ENCODE measurements at regions not wholly inside any gene's neighbourhood (a gene's known extent, or its start where the extent isn't known, plus 50 kb on each side); places are given as distances from the start of the nearest gene placed in this dataset.

DNA sequence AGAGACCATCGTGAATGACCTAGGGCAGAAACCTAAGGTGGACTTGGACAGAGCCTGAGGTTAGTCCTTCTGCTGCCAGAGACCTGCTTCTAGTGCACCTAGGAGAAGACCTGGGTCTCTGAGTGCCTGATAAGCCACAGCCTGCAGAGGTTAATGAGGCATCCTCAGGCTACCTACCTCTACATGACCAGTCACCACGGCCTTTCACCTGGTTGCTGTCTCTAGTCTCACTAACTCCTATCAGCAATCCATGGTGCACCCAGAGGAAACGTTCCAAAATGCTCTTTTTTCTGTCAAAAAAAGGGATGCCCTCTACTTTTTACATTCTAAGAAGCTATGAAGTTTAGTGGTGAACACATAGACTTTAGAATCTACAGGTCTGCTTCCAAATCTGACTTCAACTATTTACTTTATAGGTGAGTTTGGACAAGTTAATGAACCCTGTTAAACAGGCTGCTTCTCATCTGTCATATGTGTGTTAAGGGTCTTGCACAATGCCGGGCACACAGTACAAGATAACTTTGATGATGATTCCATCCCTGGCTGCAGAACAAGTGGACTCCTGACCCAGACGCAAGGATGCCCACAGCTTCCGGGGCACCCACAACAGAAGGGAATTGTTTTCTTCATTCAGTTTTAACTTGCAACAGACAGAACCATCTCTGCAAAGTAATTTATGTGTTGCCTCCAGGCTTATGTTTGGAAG lies 469.9 kb upstream of the CDH5 start:
- no peak for DNase-seq (ENCODE audit: low read depth)

DNA sequence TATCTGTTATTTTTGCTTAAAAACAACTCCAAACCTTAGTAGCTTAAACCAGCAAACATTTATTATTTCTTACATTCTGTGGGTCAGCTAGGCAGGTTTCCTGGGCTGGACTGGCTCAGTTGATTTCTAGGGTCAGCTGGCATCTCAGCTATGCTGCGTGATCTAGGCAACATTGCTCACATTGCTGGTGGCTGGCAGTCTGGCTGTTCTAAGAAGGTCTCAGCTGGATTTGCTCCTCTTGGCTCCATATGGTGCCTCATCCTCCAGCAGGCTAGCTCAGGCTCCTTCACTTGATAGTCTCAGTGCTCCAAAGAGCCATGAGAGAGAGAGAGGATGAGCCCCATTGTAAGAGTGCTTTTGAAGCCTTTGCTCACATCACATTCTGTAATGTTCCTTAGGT lies 470.6 kb upstream of the CDH5 start:
- no peak for DNase-seq (ENCODE audit: low read depth)

DNA sequence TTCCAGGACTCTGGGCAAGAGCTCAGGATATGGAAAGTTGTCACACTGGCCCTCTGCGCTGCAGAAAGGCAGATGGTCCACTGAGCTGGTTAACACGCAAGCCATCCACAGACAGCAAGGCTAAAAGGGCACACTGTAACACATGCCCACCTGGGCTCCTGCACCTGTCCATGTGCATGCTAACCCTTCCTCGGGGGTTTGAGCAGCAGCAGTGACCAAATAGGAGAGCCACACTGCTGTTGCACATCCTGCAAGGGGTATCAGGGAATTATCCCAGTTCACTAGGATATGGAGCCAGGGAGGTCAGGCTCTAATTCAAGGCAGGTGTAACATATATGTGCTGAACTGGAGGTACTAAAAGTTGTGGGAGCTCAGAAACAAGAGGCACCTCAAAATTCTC lies 471.0 kb upstream of the CDH5 start:
- DNase-seq (ENCODE audit: low read depth): no peak

GRCh38 chr16:65890203-65890602 lies 476.3 kb upstream of the CDH5 start:
- no peak for DNase-seq (ENCODE audit: low read depth)

DNA sequence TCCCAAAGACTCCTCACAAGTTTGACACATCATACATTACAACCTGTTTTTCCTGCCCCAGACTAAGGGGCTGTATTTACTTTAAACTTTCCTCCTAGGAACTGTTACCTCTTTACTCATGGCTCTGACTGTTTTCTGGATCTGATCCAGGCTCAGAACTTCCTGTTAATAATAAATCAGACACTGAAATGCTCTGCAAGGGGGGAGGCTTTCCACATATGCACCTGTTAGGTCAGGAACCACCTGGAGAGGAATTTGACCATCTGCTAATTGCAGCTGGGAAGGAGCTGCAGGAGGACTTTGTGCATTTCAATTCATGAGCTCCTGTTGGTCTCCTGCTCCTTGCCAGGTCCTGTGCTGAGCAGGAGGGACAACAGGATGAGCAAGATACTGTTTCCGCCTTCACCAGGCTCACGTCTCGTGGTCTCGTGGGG lies 476.9 kb upstream of the CDH5 start:
- no peak for DNase-seq (ENCODE audit: low read depth)

GRCh38 chr16:65888201-65888600 lies 478.3 kb upstream of the CDH5 start:
- no peak for DNase-seq (ENCODE audit: low read depth)

DNA sequence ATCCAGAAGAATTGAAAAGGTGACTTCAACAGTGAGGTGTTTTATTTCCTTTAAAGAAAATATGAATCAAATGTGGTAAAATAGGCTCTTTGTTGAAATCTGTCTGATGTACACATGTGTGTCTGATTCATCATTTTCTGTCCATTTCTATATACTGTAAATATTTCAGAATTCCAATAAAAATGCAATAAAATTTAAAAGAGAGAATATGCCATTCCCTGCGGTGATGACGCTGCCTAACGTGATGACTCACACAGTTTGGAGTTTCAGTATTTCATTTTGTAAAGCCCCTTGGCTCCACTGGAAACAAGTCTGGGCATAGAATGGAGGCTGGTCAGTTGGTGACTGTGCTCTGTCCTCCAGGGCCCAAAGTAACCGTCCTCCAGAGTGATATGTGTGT lies 482.5 kb upstream of the CDH5 start:
- DNase-seq (ENCODE audit: low read depth): no peak

DNA sequence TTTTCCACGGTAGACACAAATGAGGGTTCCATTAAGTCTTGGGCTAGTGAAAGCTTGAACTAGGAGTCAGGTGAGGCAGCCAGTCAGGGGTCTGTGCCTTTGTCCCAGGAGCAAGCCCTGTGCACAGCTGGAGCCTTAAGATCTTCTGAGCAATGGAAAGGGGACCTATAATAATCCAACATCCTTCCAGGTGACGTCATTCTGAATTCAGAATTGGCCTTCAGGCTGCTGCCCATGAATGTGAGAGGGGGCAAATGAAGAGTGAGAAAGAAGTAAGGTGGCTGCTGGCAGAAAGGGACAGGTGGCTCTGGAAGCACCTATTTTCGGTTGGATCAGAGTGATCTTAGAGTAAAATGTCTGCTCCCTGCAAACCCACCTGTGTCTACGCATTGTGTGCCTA lies 488.1 kb upstream of the CDH5 start:
- DNase-seq (ENCODE audit: low read depth): no peak

- DNase-seq (ENCODE audit: low read depth): no peak
Measured at GRCh38 chr16:65876624-65877023, 489.9 kb upstream of the CDH5 start.

- peak; percentile 47 for DNase-seq (ENCODE audit: low read depth)
Measured at GRCh38 chr16:65876056-65876408, 490.5 kb upstream of the CDH5 start.

DNA sequence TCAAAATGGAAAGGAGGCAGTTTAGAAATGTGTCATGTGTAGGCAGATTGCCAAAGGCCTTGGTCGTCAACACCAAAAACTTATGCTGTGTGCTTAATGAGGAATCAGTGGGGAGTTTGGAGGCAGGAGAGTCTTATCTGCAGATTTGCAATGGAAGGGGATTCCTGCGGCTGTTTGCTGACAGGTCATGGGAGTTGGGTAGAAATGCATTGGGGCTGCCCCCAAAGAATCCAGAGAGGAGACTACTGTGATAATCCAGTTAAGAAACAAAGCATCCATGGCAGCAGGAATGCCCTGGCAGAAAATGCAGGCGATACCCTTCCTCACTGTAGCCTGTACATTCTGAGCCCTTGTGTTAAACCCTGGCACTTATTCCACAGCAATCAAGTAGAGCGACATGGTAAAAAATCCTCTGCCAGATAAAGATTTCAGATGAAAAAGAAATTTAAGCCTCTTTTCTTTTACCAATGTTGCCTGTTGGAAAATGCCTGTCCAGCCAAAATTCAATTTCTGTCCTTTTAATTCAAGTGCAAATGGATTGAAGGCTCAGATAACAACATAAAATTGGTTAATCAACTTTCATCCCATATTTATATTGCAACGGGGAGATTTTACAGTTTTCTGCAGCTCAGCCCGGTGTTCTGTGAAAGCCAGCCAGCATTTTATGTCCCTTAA lies 491.0 kb upstream of the CDH5 start:
- DNase-seq (ENCODE audit: low read depth): no peak

- no peak for DNase-seq (ENCODE audit: low read depth)
Measured at GRCh38 chr16:65869261-65869660, 497.2 kb upstream of the CDH5 start.

GRCh38 chr16:65867276-65867960 lies 499.1 kb upstream of the CDH5 start:
- DNase-seq (ENCODE audit: low read depth): no peak

GRCh38 chr16:65863236-65863635 lies 503.3 kb upstream of the CDH5 start:
- DNase-seq (ENCODE audit: low read depth): no peak

GRCh38 chr16:65861131-65861731 lies 505.3 kb upstream of the CDH5 start:
- DNase-seq (ENCODE audit: low read depth): no peak

DNA sequence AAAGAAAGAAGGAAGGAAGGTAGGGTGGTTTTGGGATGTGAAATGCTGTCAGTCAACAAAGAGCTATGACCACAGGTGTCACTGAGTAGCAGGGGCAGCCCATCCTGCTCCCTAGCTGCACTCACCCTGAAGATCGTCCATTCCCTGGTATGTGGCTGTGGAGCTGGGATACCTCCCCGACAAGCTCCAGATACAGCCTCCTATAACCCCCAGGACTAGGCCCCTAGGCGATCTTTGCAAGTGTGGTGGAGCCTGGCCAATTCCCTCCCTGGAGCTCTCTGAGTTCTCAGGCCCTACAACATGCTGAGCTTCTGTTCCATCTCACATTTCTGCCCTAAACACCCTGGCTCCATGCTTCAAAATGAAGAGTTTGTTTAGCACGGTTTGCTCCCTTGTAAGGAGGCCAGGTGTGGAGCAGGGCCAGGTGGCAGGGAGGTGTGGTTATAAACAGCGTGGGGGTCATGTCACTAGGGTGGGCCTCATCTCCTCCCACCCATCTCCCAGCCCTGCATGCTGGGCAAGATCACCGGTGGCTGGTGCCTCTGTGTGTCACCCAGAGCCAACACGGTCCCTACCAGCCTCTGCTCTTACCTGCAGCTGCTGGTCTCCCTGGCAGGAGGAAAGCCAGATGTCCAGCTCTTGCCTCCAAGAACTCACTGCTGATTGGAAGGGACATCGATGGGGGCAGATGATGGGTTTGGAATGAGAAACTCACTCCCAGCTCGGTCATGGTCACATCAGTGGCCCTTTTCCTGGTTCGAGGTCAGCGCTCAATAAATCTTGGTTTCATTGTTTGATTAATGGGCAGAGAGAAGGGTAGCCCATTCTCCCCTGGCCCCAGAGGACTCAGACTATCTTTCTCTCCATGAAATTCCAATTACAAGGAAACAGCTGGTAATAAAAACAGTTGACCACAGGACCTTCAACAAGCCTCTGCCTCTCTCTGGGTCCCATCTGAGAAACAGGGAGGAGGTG lies 511.0 kb upstream of the CDH5 start:
- no peak for DNase-seq (ENCODE audit: low read depth)

DNA sequence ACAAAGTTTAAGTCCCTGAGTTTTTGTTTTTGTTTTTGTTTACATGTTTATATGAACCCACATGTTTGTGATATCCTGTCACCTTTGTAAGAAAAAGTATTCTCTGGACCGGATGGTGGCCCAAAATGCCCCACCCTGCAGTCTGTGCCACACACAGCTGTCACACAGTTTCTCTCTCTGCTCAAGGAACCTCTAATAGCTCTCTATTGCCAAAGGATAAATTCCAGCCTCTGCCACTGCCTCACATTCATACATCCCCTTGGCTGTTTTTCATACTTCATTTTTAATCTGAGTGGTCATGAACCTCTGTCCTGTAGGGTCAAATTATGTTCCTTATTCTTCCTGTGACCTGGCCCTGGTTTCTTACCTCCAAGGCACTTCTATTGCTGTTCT lies 520.3 kb upstream of the CDH5 start:
- DNase-seq (ENCODE audit: low read depth): no peak

- no peak for DNase-seq (ENCODE audit: low read depth)
Measured at GRCh38 chr16:65845466-65846209, 520.9 kb upstream of the CDH5 start.

DNA sequence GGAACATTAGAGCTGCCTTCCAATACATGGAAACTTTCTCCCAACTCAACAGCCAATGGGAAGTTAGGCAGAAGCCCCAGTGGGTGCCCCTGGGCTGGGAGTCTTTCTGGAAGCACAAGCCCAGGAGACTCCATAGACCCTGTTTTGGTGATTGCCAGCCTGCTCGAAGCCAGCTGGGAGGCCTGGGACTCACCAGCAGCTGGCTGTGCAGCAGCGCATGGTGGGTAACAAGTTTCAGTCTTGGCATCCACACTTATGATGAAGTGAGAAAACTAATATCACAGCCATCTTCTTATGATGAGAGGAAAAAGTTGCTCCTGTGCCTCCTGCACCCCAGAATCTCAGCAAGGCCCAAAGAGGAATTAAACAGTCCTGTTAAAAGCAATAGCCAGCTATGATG lies 522.5 kb upstream of the CDH5 start:
- no peak for DNase-seq (ENCODE audit: low read depth)

DNA sequence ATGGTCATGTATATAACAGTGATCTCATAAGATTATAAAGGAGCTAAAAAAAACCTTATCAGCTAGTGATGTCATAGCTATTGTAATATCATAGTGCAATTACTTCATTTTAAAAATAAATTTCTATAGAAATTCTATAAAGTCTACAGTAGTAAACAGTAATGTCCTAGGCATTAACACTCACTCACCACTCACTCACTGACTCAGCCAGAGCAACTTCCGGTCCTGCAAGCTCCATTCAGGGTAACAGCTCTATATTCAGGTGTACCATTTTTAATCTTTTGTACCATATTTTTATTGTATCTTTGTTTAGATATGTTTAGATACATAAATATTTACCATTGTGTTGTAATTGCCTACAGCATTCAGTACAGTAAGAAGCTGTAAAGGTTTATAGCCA lies 524.4 kb upstream of the CDH5 start:
- DNase-seq (ENCODE audit: low read depth): no peak

DNA sequence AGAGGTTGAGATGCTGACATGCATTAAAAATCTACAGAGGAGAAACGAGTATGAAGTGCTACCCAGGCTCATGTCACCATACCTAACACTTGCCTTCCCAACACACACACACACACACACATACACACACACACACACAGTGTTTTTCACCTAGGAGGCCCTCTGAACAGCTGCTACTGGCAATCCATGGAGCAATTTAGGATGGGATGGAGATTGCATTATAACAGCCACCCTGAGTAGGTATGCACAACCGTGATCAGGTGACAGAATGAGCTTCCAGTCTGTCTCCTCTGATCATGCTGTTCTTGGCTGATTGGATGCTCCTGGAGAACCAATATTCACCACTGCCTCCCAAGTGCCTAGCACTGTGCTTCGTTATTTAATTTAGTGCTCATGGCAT lies 528.5 kb upstream of the CDH5 start:
- DNase-seq (ENCODE audit: low read depth): no peak
